CD14-positive monocyte (primary cell): ENCODE measurements at regions not wholly inside any gene's neighbourhood (a gene's known extent, or its start where the extent isn't known, plus 50 kb on each side); places are given as distances from the start of the nearest gene placed in this dataset.

ENCODE experiments used
- DNase-seq, 3 donors: peaks; one replicate each; pipeline ENCODE4 v3.0.0-alpha.2; 2011 to 2022
- H2AFZ ChIP-seq: 2 replicates; pipeline ENCODE4 v1.6.0; 2012; ENCODE audit warnings: mild to moderate bottlenecking, low read depth, low read length, inconsistent platforms; ENCODE audit not compliant: insufficient read depth, poor library complexity, severe bottlenecking
- H3K27ac ChIP-seq, 2 donors: 1 replicate in 1 of 2; 2 replicates in 1 of 2; pipeline ENCODE4 v1.5.1; 2012 to 2013; ENCODE audit warnings: low read length in 2 of 2, control low read depth in 1 of 2, inconsistent platforms in 1 of 2, low read depth in 1 of 2, mild to moderate bottlenecking in 1 of 2
- H3K27me3 ChIP-seq, 2 donors: one replicate each; pipeline versions ENCODE4 v1.6.0 to v1.6.1; 2011 to 2013; ENCODE audit warnings: low read length in 2 of 2; ENCODE audit not compliant: control insufficient read depth in 2 of 2, insufficient read depth in 2 of 2
- H3K36me3 ChIP-seq, 2 donors: replicated peaks in 1 of 2; 1 replicate in 1 of 2; 2 replicates in 1 of 2; pipeline versions ENCODE4 v1.5.1 to v1.6.1; 2012 to 2013; ENCODE audit warnings: low read length in 2 of 2, control low read depth in 1 of 2, inconsistent platforms in 1 of 2, mild to moderate bottlenecking in 1 of 2; ENCODE audit not compliant: insufficient read depth in 2 of 2, control insufficient read depth in 1 of 2
- H3K4me1 ChIP-seq, 2 donors: 1 replicate in 1 of 2; 2 replicates in 1 of 2; pipeline versions ENCODE4 v1.5.1 to v1.6.1; 2012 to 2013; ENCODE audit warnings: low read length in 2 of 2, control low read depth in 1 of 2, inconsistent platforms in 1 of 2, mild to moderate bottlenecking in 1 of 2, moderate library complexity in 1 of 2; ENCODE audit not compliant: insufficient read depth in 2 of 2, control insufficient read depth in 1 of 2
- H3K4me2 ChIP-seq: replicated peaks from 2 replicates; pipeline ENCODE3; 2012; ENCODE audit warnings: low read length, moderate library complexity, mild to moderate bottlenecking; ENCODE audit not compliant: poor library complexity, severe bottlenecking; ENCODE audit errors: extremely low read depth
- H3K4me3 ChIP-seq, 3 experiments: fragments of 200-600 bp in 1 of 3; sonication (generic) in 1 of 3; replicated peaks in 1 of 3; 1 replicate in 2 of 3; 2 replicates in 1 of 3; pipeline ENCODE4 v1.5.1; 2011 to 2013; ENCODE audit warnings: low read length in 3 of 3, mild to moderate bottlenecking in 3 of 3, control low read depth in 2 of 3, low read depth in 2 of 3, inconsistent platforms in 1 of 3, moderate library complexity in 1 of 3
- H3K79me2 ChIP-seq: 2 replicates; pipeline ENCODE4 v1.6.0; 2012; ENCODE audit warnings: mild to moderate bottlenecking, control low read depth, inconsistent platforms, low read length, moderate library complexity; ENCODE audit not compliant: insufficient read depth
- H3K9ac ChIP-seq: 2 replicates; pipeline ENCODE4 v1.6.0; 2017; ENCODE audit warnings: low read length, mild to moderate bottlenecking; ENCODE audit not compliant: insufficient read depth, poor library complexity, severe bottlenecking
- H3K9me3 ChIP-seq, 2 donors: replicated peaks in 1 of 2; 1 replicate in 1 of 2; 2 replicates in 1 of 2; pipeline versions ENCODE4 v1.5.1 to v1.6.1; 2012 to 2013; ENCODE audit warnings: low read length in 2 of 2, control low read depth in 1 of 2; ENCODE audit not compliant: control insufficient read depth in 1 of 2, insufficient read depth in 1 of 2
- H4K20me1 ChIP-seq: 2 replicates; pipeline ENCODE4 v1.6.0; 2012; ENCODE audit warnings: mild to moderate bottlenecking, low read length, control low read depth, moderate library complexity; ENCODE audit not compliant: insufficient read depth
- H3K27ac Mint-ChIP-seq, 7 donors: one replicate each; pipeline ENCODE4 v1.8.0; 2020; ENCODE audit warnings: mild to moderate bottlenecking in 7 of 7, mixed read lengths in 7 of 7, moderate library complexity in 6 of 7, inconsistent platforms in 2 of 7
- H3K27me3 Mint-ChIP-seq, 3 donors: one replicate each; pipeline ENCODE4 v1.8.0; 2021 to 2022; ENCODE audit warnings: low read depth in 3 of 3, mild to moderate bottlenecking in 3 of 3, mixed read lengths in 3 of 3, moderate library complexity in 3 of 3, inconsistent platforms in 1 of 3
- H3K36me3 Mint-ChIP-seq, 2 donors: one replicate each; pipeline ENCODE4 v1.8.0; 2020; ENCODE audit warnings: mixed read lengths in 2 of 2, inconsistent platforms in 1 of 2, mild to moderate bottlenecking in 1 of 2
- H3K4me1 Mint-ChIP-seq: one replicate; pipeline ENCODE4 v1.8.0; 2020; ENCODE audit warnings: mild to moderate bottlenecking, mixed read lengths
- H3K4me3 Mint-ChIP-seq, 2 donors: one replicate each; pipeline ENCODE4 v1.8.0; 2020; ENCODE audit warnings: mild to moderate bottlenecking in 2 of 2, mixed read lengths in 2 of 2, moderate library complexity in 1 of 2
- H3K9me3 Mint-ChIP-seq, 7 donors: one replicate each; pipeline ENCODE4 v1.8.0; 2020 to 2022; ENCODE audit warnings: mixed read lengths in 7 of 7, mild to moderate bottlenecking in 6 of 7, moderate library complexity in 6 of 7, inconsistent platforms in 2 of 7
- WGBS: methylation state at CpG from one replicate; pipeline ENCODE4 v1.1.5; 2013; ENCODE audit warnings: missing lambda C conversion rate; ENCODE audit not compliant: insufficient coverage; 5-methylcytosine and 5-hydroxymethylcytosine counted together
- intact Hi-C, 2 donors: fragments of 100-400 bp; cut with micrococcal nuclease; formaldehyde crosslinking; loops; one replicate each; pipeline versions ENCODE4 v1.15.0 to v1.15.1; 2023
- TF ChIP-seq, protein P1 (sequence below): fragments of 200-600 bp; IDR thresholded peaks from one replicate; pipeline ENCODE4 v1.8.0; 2022; ENCODE audit warnings: antibody characterized with exemption, mild to moderate bottlenecking

GRCh38 chrX:39724544-39724943, 373.2 kb downstream of the BCOR start:
- intact Hi-C loops: no loop called here
- Histone ChIP-seq H3K27me3 (peaks cover 0 to 2% of the 10 kb centered on the region in 2 donors), H2AFZ (no peak overlapping the region), H3K27ac (no peak overlapping the region), H3K36me3 (no peaks in the 10 kb centered on the region), H3K9ac (no peak overlapping the region), H3K9me3 (peaks cover 7 to 9% of the 10 kb centered on the region in 2 donors), H4K20me1 (no peaks in the 10 kb centered on the region), H3K4me1 (peaks cover 9 to 14% of the 10 kb centered on the region in 2 donors), H3K79me2 (no peaks in the 10 kb centered on the region), H3K4me3 (no peak overlapping the region), H3K4me2 (no peak overlapping the region)
- Mint-ChIP-seq H3K9me3 (peaks cover 0 to 20% (median 5%) of the 10 kb centered on the region in 7 donors), H3K36me3 (no peaks in the 10 kb centered on the region), H3K27ac (no peak overlapping the region), H3K4me3 (no peak overlapping the region), H3K27me3 (peaks cover 0 to 6% (median 6%) of the 10 kb centered on the region in 3 donors), H3K4me1 (peaks cover 17% of the 10 kb centered on the region)
- no peak for DNase-seq
- TF ChIP-seq, protein P1, sequence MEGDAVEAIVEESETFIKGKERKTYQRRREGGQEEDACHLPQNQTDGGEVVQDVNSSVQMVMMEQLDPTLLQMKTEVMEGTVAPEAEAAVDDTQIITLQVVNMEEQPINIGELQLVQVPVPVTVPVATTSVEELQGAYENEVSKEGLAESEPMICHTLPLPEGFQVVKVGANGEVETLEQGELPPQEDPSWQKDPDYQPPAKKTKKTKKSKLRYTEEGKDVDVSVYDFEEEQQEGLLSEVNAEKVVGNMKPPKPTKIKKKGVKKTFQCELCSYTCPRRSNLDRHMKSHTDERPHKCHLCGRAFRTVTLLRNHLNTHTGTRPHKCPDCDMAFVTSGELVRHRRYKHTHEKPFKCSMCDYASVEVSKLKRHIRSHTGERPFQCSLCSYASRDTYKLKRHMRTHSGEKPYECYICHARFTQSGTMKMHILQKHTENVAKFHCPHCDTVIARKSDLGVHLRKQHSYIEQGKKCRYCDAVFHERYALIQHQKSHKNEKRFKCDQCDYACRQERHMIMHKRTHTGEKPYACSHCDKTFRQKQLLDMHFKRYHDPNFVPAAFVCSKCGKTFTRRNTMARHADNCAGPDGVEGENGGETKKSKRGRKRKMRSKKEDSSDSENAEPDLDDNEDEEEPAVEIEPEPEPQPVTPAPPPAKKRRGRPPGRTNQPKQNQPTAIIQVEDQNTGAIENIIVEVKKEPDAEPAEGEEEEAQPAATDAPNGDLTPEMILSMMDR: no peak
- no CpG with 5 or more reads among the region's 1 CpG for WGBS

DNA sequence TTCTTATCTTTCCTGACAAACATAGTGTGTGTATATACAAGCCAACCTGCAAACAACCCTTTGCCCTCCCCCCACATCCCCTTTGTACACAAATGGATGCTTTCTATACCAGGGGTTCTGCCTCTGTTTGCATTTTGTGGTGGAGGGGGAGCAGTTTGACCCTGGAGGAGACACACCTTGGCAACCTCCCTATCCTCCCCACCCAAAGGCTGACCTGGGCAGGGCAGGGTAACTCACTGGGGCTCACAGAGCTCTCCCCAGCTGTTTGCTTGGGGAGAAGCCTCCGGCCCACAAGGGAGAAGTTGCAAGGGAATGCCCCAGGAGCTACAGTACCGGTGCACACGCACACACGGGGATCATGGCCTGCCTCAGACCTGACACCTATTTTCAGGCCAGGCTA, 372.6 kb downstream of the BCOR start:
- no peak overlapping the region for H3K27ac Mint-ChIP-seq
- TF ChIP-seq, protein P1: no peak
- H4K20me1 ChIP-seq: no peaks in the 10 kb centered on the region
- H3K4me1 ChIP-seq: peaks cover 11 to 17% of the 10 kb centered on the region in 2 donors
- no peak overlapping the region for H2AFZ ChIP-seq
- WGBS: 60% methylated on average over 1 of the region's 4 CpGs
- no peak overlapping the region for H3K9ac ChIP-seq
- no peaks in the 10 kb centered on the region for H3K36me3 ChIP-seq
- no peak for DNase-seq
- H3K4me3 ChIP-seq: no peak overlapping the region
- intact Hi-C loops: no loop called here
- peaks cover 17% of the 10 kb centered on the region for H3K4me1 Mint-ChIP-seq
- peaks cover 0 to 20% (median 5%) of the 10 kb centered on the region in 7 donors for H3K9me3 Mint-ChIP-seq
- H3K27ac ChIP-seq: no peak overlapping the region
- no peak overlapping the region for H3K4me2 ChIP-seq
- H3K27me3 Mint-ChIP-seq: peaks cover 0 to 6% (median 6%) of the 10 kb centered on the region in 3 donors
- H3K27me3 ChIP-seq: peaks cover 0 to 2% of the 10 kb centered on the region in 2 donors
- H3K4me3 Mint-ChIP-seq: no peak overlapping the region
- peaks cover 7 to 9% of the 10 kb centered on the region in 2 donors for H3K9me3 ChIP-seq
- no peaks in the 10 kb centered on the region for H3K36me3 Mint-ChIP-seq
- H3K79me2 ChIP-seq: no peaks in the 10 kb centered on the region
